Omental fat pad (tissue), 3 donors: ENCODE measurements at regions not wholly inside any gene's neighbourhood (a gene's known extent, or its start where the extent isn't known, plus 50 kb on each side); places are given as distances from the start of the nearest gene placed in this dataset.
"Not testable (repeated sequence)": the region's sequence is repeated elsewhere in the genome, so short reads cannot be mapped to it uniquely, and the experiment has no call there.

Source experiments
- ATAC-seq: fragments of 150-250 bp; one replicate; pipeline ENCODE4 v1.9.1; 2016; ENCODE audit warnings: mild to moderate bottlenecking, moderate library complexity; ENCODE audit not compliant: low FRiP score
- DNase-seq: peaks from one replicate; pipeline ENCODE4 v3.0.0-alpha.2; 2019; ENCODE audit warnings: low spot score
- TF ChIP-seq, protein P1 (sequence below), 3 donors: fragments of 450-650 bp; IDR thresholded peaks; one replicate each; pipeline ENCODE4 v1.5.1; 2016 to 2017; ENCODE audit warnings: antibody characterized with exemption in 3 of 3, mild to moderate bottlenecking in 3 of 3, moderate library complexity in 2 of 3

DNA sequence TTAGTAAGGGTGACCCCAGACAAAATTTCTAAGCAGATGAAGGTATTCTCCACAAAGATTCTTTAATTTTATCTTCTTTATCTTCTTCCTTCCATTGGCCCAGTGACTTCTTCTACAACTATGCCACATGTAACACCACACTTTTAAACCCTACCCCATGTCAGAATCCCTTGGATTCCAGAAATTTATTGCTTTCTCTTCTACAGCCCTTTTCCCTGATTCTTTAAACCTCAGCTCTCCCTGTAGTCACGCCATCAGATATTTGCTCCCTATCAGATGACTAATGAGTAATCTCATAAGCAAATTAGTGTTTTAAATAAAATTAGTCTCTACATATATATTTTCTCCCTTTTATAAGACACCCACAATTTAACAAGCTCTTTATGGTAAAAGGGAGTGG, 423.4 kb upstream of the CHORDC1 start:
- DNase-seq (no peak), ATAC-seq (no peak)

DNA sequence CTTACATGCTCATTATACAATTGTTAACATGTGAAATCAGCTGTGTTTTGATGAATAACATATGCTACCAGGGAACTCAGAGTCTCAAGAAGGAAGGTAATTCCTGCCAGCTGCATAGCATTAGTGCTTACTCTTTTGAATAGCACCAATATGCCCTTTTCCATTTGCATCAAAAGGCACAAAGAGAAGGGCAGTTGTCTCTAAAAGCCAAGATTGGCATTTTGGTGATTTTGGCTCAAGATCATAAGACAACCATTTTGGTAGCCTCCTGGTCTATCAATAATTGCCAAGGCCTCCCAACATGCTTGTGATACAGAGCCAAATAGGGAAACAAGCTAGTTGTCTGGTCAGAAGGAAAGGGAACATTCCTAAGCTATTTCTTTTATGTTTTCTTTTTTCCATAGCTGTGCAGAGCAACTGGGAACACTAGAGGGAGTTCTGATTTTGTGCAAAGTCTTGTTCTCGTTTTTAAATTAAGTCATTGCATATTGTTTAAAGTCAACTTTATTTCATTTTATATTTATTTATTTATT, 416.7 kb upstream of the CHORDC1 start:
- ATAC-seq (peak; percentile 57), DNase-seq (no peak)
- TF ChIP-seq, protein P1, sequence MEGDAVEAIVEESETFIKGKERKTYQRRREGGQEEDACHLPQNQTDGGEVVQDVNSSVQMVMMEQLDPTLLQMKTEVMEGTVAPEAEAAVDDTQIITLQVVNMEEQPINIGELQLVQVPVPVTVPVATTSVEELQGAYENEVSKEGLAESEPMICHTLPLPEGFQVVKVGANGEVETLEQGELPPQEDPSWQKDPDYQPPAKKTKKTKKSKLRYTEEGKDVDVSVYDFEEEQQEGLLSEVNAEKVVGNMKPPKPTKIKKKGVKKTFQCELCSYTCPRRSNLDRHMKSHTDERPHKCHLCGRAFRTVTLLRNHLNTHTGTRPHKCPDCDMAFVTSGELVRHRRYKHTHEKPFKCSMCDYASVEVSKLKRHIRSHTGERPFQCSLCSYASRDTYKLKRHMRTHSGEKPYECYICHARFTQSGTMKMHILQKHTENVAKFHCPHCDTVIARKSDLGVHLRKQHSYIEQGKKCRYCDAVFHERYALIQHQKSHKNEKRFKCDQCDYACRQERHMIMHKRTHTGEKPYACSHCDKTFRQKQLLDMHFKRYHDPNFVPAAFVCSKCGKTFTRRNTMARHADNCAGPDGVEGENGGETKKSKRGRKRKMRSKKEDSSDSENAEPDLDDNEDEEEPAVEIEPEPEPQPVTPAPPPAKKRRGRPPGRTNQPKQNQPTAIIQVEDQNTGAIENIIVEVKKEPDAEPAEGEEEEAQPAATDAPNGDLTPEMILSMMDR (IDR thresholded peaks at IDR 0.05): no peak

More for the DNA sequence above, 423.4 kb upstream of the CHORDC1 start:
- TF ChIP-seq, protein P1 (IDR thresholded peaks at IDR 0.05): no peak

DNA sequence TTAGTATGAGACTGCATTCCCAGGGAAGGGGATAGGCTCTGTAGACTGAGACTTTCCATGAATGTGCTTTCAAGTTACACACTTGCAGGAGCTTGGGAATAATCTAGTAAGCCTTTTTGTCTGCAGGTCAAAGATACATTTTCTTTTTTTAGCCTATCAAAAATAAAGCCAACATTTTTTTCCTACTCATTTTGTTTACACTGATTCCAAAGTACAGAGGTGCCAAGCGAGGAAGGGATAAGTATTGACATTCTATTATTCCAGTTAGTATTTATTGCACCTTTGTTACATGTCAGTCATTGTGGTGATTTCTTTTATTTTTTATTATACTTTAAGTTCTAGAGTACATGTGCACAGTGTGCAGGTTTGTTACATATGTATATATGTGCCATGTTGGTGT, 413.0 kb upstream of the CHORDC1 start:
- ATAC-seq: no peak
- no peak for DNase-seq
- TF ChIP-seq, protein P1 (IDR thresholded peaks at IDR 0.05): no peak

DNA sequence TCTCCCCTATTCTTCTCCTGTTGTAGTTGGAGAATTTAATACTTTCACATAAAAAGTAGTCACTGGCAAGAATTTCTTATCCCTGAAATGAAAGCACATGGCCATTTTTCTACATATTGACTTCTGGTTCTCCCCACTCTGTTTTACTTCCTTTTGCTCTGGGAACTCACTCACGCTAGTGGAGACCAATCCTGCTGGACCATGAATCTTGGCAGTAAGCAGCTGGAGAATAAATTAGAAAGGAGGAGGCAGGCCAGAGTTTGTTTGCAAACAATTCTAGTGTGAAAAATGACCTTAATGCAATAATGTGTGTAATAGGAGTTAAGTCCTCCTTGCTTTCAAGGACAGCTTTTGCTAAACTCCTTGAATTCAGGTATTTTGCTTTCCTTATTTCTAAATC, 412.3 kb upstream of the CHORDC1 start:
- TF ChIP-seq, protein P1 (IDR thresholded peaks at IDR 0.05): no peak
- ATAC-seq (no peak), DNase-seq (no peak)

DNA sequence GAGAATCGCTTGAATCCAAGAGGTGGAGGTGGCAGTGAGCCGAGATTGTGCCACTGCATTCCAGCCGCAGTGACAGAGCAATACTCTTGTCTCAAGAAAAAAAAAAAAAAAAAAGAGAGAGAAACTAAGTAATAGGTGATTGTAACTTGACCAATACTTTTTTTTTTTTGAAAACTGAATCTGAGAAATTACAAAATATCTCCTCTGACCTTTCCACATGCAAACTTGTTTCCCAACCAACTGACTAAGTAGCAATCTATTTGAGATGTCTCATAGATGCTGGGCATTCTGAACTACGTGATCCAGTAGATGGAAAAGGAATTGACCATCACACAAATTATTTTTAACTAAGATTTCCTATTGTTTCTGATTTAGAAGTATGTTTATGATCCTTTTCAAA, 407.3 kb upstream of the CHORDC1 start:
- no peak for DNase-seq
- TF ChIP-seq, protein P1 (IDR thresholded peaks at IDR 0.05): no peak
- ATAC-seq: no peak

DNA sequence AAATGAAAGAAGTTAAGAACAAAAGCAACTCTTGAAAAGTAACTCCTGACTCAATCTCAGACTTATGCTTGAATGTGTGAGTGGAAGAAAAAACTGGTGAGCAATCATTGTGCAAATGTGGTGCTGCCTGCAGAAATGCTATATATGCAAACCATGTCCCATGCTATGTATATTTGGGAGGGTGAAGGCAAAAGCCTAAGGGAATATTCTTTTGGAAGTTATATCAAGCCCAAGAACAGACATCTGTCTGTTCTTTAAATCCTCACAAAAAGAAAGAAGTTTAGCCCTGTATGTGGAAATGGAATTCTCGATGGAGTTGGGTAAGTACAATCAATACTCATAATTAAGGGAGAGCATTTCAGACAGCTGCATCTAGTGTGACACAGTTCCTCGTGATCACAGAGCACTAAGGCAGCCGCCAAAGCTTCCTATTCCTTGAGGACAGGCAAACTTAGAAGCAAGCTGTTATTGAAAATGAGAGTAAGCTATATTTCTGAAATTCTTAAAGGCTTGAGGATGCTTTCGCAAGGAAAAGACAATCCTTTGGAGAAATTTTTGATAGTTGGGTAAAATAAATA, 406.5 kb upstream of the CHORDC1 start:
- no peak for ATAC-seq
- no peak for DNase-seq
- TF ChIP-seq, protein P1 (IDR thresholded peaks at IDR 0.05): no peak

DNA sequence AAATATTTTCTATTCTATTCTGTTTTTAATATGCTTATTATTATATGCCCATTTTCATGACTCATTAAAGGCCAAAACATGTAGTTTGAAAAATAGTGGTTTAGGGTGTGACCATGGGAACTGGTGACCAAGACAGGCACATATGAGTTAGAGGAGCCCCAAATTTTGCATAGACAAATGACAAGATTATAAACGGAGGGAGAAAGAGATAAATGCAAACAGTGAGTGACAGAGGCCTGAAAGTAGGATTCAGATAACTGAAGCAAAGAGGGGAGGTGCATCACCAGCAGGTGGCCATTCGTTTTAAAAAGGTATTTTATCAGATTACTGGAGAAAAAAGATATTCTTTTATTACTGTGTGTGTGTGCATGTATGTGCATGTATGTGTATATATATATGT, 391.5 kb upstream of the CHORDC1 start:
- ATAC-seq (no peak), DNase-seq (no peak)
- TF ChIP-seq, protein P1 (IDR thresholded peaks at IDR 0.05): no peak

DNA sequence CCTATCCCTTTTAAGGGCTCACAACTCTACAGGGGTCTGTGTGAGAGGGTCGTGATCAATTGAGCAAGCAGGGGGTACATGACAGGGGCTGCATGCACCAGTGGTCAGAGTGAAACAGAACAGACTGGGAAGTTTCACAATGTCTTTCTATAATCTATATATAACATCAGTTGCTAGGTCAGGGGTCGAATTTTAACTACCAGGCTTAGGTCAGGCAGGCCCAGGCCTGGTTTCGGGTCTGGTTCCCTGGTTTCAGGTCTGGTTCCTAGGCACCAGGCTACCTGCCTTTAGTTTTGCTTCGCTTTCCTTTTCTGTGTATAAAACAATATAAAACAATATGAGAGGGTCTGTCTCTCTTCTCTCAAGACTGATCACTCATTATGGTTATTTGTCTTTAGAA, 390.2 kb upstream of the CHORDC1 start:
- not testable (repeated sequence) for DNase-seq, ATAC-seq
